MCF 10A (cell line): ENCODE measurements at regions not wholly inside any gene's neighbourhood (a gene's known extent, or its start where the extent isn't known, plus 50 kb on each side); places are given as distances from the start of the nearest gene placed in this dataset.

Source experiments
- BruUV-seq: library from RNA; stranded (reverse); fragments of 400-500 nt; replicated peaks from 2 replicates; lab custom pipeline; 2021; lab: Mats Ljungman, UMichigan
- CTCF ChIA-PET: fragments of 300-600 bp; sonication (Branson Sonifier 250); formaldehyde crosslinking; extraction: SDS; loops from one replicate; lab custom pipeline; 2021; ENCODE audit warnings: antibody characterized with exemption, inconsistent platforms; lab: Yijun Ruan, JAX
- POLR2A ChIA-PET: fragments of 300-600, 350-650 bp; sonication (Branson Sonifier 250); formaldehyde crosslinking; extraction: SDS; loops from one replicate; lab custom pipeline; 2020; ENCODE audit warnings: antibody characterized with exemption, inconsistent platforms; lab: Yijun Ruan, JAX
- DNase-seq: peaks from one replicate; pipeline ENCODE4 v3.0.0-alpha.2; 2018; ENCODE audit not compliant: unreplicated experiment
- H3K27ac Mint-ChIP-seq: one replicate; pipeline ENCODE4 v1.8.0; 2022; ENCODE audit warnings: mild to moderate bottlenecking, low read depth, mixed read lengths; ENCODE audit not compliant: unreplicated experiment
- H3K27me3 Mint-ChIP-seq: one replicate; pipeline ENCODE4 v1.8.0; 2022; ENCODE audit warnings: mixed read lengths; ENCODE audit not compliant: insufficient read depth, unreplicated experiment
- H3K36me3 Mint-ChIP-seq: one replicate; pipeline ENCODE4 v1.8.0; 2022; ENCODE audit warnings: mild to moderate bottlenecking, moderate library complexity, mixed read lengths; ENCODE audit not compliant: insufficient read depth, unreplicated experiment
- H3K4me1 Mint-ChIP-seq: one replicate; pipeline ENCODE4 v1.8.0; 2022; ENCODE audit warnings: mixed read lengths; ENCODE audit not compliant: insufficient read depth, unreplicated experiment
- H3K4me3 Mint-ChIP-seq: one replicate; pipeline ENCODE4 v1.8.0; 2022; ENCODE audit warnings: mild to moderate bottlenecking, moderate library complexity, mixed read lengths; ENCODE audit not compliant: unreplicated experiment
- H3K9me3 Mint-ChIP-seq: one replicate; pipeline ENCODE4 v1.8.0; 2022; ENCODE audit warnings: mixed read lengths; ENCODE audit not compliant: unreplicated experiment
- CTCF ChIP-seq: fragments of 200-600 bp; IDR thresholded peaks from one replicate; pipeline ENCODE4 v1.8.0; 2022; ENCODE audit warnings: antibody characterized with exemption, mild to moderate bottlenecking; ENCODE audit not compliant: unreplicated experiment
- intact Hi-C: fragments of 100-400 bp; cut with micrococcal nuclease; formaldehyde crosslinking; loops from 2 replicates; pipeline ENCODE4 v1.14.1; 2022

GRCh38 chr10:33991924-33992323 lies 657.5 kb upstream of the NRP1 start:
- Mint-ChIP-seq H3K27me3 (no peaks in the 10 kb centered on the region), H3K4me3 (no peak overlapping the region), H3K4me1 (no peaks in the 10 kb centered on the region), H3K9me3 (peaks cover 7% of the 10 kb centered on the region), H3K27ac (no peak overlapping the region), H3K36me3 (no peaks in the 10 kb centered on the region)
- no peak for TF ChIP-seq CTCF
- intact Hi-C loops = no loop called here
- DNase-seq = no peak
- CTCF ChIA-PET = no interaction called here
- BruUV-seq = no TSS peak
- POLR2A ChIA-PET = no interaction called here

GRCh38 chr10:33986515-33986914 lies 652.0 kb upstream of the NRP1 start:
- Mint-ChIP-seq H3K4me3 (no peak overlapping the region), H3K36me3 (no peaks in the 10 kb centered on the region), H3K4me1 (no peaks in the 10 kb centered on the region), H3K27ac (no peak overlapping the region), H3K9me3 (peaks cover 7% of the 10 kb centered on the region), H3K27me3 (no peaks in the 10 kb centered on the region)
- BruUV-seq = no TSS peak
- ChIA-PET CTCF (no interaction called here), POLR2A (no interaction called here)
- intact Hi-C loops = no loop called here
- TF ChIP-seq CTCF = no peak
- DNase-seq = no peak

GRCh38 chr10:33986016-33986415 lies 651.5 kb upstream of the NRP1 start:
- no peaks in the 10 kb centered on the region for H3K4me1 Mint-ChIP-seq
- no peak overlapping the region for H3K27ac Mint-ChIP-seq
- no peak for TF ChIP-seq CTCF
- H3K27me3 Mint-ChIP-seq = no peaks in the 10 kb centered on the region
- DNase-seq = no peak
- intact Hi-C loops = no loop called here
- H3K4me3 Mint-ChIP-seq = no peak overlapping the region
- H3K36me3 Mint-ChIP-seq = no peaks in the 10 kb centered on the region
- H3K9me3 Mint-ChIP-seq = peaks cover 4% of the 10 kb centered on the region
- CTCF ChIA-PET = no interaction called here
- POLR2A ChIA-PET = no interaction called here
- no TSS peak for BruUV-seq

- ChIA-PET POLR2A (no interaction called here), CTCF (no interaction called here)
- no peak for TF ChIP-seq CTCF
- Mint-ChIP-seq H3K9me3 (no peaks in the 10 kb centered on the region), H3K27ac (no peak overlapping the region), H3K36me3 (no peaks in the 10 kb centered on the region), H3K4me1 (no peaks in the 10 kb centered on the region), H3K4me3 (no peak overlapping the region), H3K27me3 (no peaks in the 10 kb centered on the region)
- no TSS peak for BruUV-seq
- intact Hi-C loops = no loop called here
- peak; percentile 1 for DNase-seq
These were observed 648.5 kb upstream of the NRP1 start for GRCh38 chr10:33982995-33983394.
